Keratinocyte (primary cell): ENCODE measurements at regions not wholly inside any gene's neighbourhood (a gene's known extent, or its start where the extent isn't known, plus 50 kb on each side); places are given as distances from the start of the nearest gene placed in this dataset.
"Not testable (repeated sequence)": the region's sequence is repeated elsewhere in the genome, so short reads cannot be mapped to it uniquely, and the experiment has no call there.

Source experiments
- DNase-seq: peaks from one replicate; pipeline ENCODE4 v3.0.0-alpha.2; 2011; ENCODE audit warnings: low read depth, missing footprints, low spot score
- FAIRE-seq: peaks from 2 replicates; lab custom pipeline; 2011; peaks lifted over from hg19 to GRCh38; lab: Jason Lieb, UNC
- H2AFZ ChIP-seq: 2 replicates; pipeline ENCODE4 v1.6.0; 2012; ENCODE audit warnings: low read length, control low read depth, inconsistent platforms; ENCODE audit not compliant: control insufficient read depth
- H3K27ac ChIP-seq: 2 replicates; pipeline ENCODE4 v1.5.1; 2011; ENCODE audit warnings: low read length; ENCODE audit not compliant: control insufficient read depth, insufficient read depth
- H3K27me3 ChIP-seq: 3 replicates; pipeline ENCODE4 v1.6.0; 2011; ENCODE audit warnings: low read length; ENCODE audit not compliant: control insufficient read depth, insufficient read depth; ENCODE audit errors: extremely low read depth
- H3K36me3 ChIP-seq, 2 experiments: 2 replicates in 1 of 2; 3 replicates in 1 of 2; pipeline ENCODE4 v1.5.1; 2011; ENCODE audit warnings: low read length in 2 of 2, mild to moderate bottlenecking in 1 of 2; ENCODE audit not compliant: control insufficient read depth in 2 of 2, insufficient read depth in 2 of 2; ENCODE audit errors: extremely low read depth in 1 of 2
- H3K4me1 ChIP-seq: 3 replicates; pipeline ENCODE4 v1.5.1; 2011; ENCODE audit warnings: low read length; ENCODE audit not compliant: control insufficient read depth, insufficient read depth; ENCODE audit errors: extremely low read depth
- H3K4me2 ChIP-seq: 3 replicates; pipeline ENCODE4 v1.6.0; 2011; ENCODE audit warnings: low read depth, low read length; ENCODE audit not compliant: control insufficient read depth, insufficient read depth; ENCODE audit errors: extremely low read depth
- H3K4me3 ChIP-seq, 3 experiments: fragments of 200-600 bp in 1 of 3; sonication (generic) in 1 of 3; 2 replicates in 2 of 3; 3 replicates in 1 of 3; pipeline ENCODE4 v1.5.1; 2011 to 2016; ENCODE audit warnings: low read length in 3 of 3, mild to moderate bottlenecking in 3 of 3, control low read depth in 2 of 3, inconsistent platforms in 1 of 3, low read depth in 1 of 3, mixed read lengths in 1 of 3, mixed run types in 1 of 3, moderate library complexity in 1 of 3; ENCODE audit not compliant: control insufficient read depth in 2 of 3, insufficient read depth in 2 of 3; ENCODE audit errors: extremely low read depth in 1 of 3
- H3K79me2 ChIP-seq: 2 replicates; pipeline ENCODE4 v1.6.0; 2012; ENCODE audit warnings: low read length; ENCODE audit not compliant: control insufficient read depth, insufficient read depth
- H3K9ac ChIP-seq: 3 replicates; pipeline ENCODE4 v1.6.0; 2011; ENCODE audit warnings: low read length; ENCODE audit not compliant: control insufficient read depth, insufficient read depth; ENCODE audit errors: extremely low read depth
- H3K9me1 ChIP-seq: 3 replicates; pipeline ENCODE4 v1.6.0; 2011; ENCODE audit warnings: low read length; ENCODE audit not compliant: control insufficient read depth, insufficient read depth; ENCODE audit errors: extremely low read depth
- H3K9me3 ChIP-seq: 2 replicates; pipeline ENCODE4 v1.5.1; 2012; ENCODE audit warnings: low read depth, low read length; ENCODE audit not compliant: control insufficient read depth
- H4K20me1 ChIP-seq: 3 replicates; pipeline ENCODE4 v1.6.0; 2011; ENCODE audit warnings: low read length; ENCODE audit not compliant: control insufficient read depth, insufficient read depth; ENCODE audit errors: extremely low read depth
- CTCF ChIP-seq, 3 experiments: IDR thresholded peaks in 1 of 3; conservative IDR thresholded peaks in 1 of 3; optimal IDR thresholded peaks in 1 of 3; 2 replicates in 2 of 3; 3 replicates in 1 of 3; pipeline versions ENCODE3 to v1.5.1; 2011; ENCODE audit warnings: low read length in 3 of 3, mild to moderate bottlenecking in 3 of 3, moderate library complexity in 2 of 3, control low read depth in 1 of 3, inconsistent platforms in 1 of 3; ENCODE audit not compliant: insufficient read depth in 2 of 3; ENCODE audit errors: extremely low read depth in 1 of 3
- EZH2 ChIP-seq: IDR thresholded peaks from one replicate; pipeline ENCODE4 v1.6.1; 2012; ENCODE audit warnings: inconsistent platforms, mild to moderate bottlenecking, low read length, moderate library complexity
- dilution Hi-C: fragments of 300-500 bp; cut with MboI; formaldehyde crosslinking; loops from one replicate; pipeline ENCODE4 v1.7.0; 2020; ENCODE audit warnings: low sequenced_read_pairs; ENCODE audit not compliant: extremely low pct_ligation_motif_present

- dilution Hi-C loops, result no loop called here
- no peak for TF ChIP-seq CTCF (optimal IDR thresholded peaks at IDR 0.05 in 1 of 3, IDR thresholded peaks at IDR 0.05 in 1 of 3, conservative IDR thresholded peaks at IDR 0.05 in 1 of 3; ENCODE audit: extremely low read depth in 1 of 3, insufficient read depth in 2 of 3, low read length in 3 of 3)
- no peak for TF ChIP-seq EZH2
- H3K4me2 ChIP-seq, result no peak overlapping the region
- H3K4me1 ChIP-seq, result no peaks in the 10 kb centered on the region
- H4K20me1 ChIP-seq, result no peaks in the 10 kb centered on the region
- no peak overlapping the region for H3K9ac ChIP-seq
- DNase-seq (no peak), FAIRE-seq (no peak)
- no peaks in the 10 kb centered on the region for H3K27me3 ChIP-seq
- no peak overlapping the region for H3K27ac ChIP-seq
- no peak overlapping the region for H2AFZ ChIP-seq
- no peak overlapping the region for H3K4me3 ChIP-seq
- H3K9me3 ChIP-seq, result no peaks in the 10 kb centered on the region
- no peaks in the 10 kb centered on the region for H3K36me3 ChIP-seq
- H3K9me1 ChIP-seq, result no peaks in the 10 kb centered on the region
- no peaks in the 10 kb centered on the region for H3K79me2 ChIP-seq
Measured at GRCh38 chr12:105499205-105499604, 168.7 kb downstream of the C12orf75 start.

- H3K79me2 ChIP-seq, FAIRE-seq, DNase-seq: not testable (repeated sequence)
Measured at GRCh38 chr12:105500676-105501075, 170.2 kb downstream of the C12orf75 start.

GRCh38 chr12:105502426-105502930, 172.0 kb downstream of the C12orf75 start:
- dilution Hi-C loops, result no loop called here
- no peak overlapping the region for H3K4me2 ChIP-seq
- FAIRE-seq, result no peak
- no peaks in the 10 kb centered on the region for H3K9me1 ChIP-seq
- H3K27me3 ChIP-seq, result no peaks in the 10 kb centered on the region
- H3K9ac ChIP-seq, result no peak overlapping the region
- H4K20me1 ChIP-seq, result no peaks in the 10 kb centered on the region
- no peak overlapping the region for H3K4me3 ChIP-seq
- TF ChIP-seq EZH2 (no peak), CTCF (optimal IDR thresholded peaks at IDR 0.05 in 1 of 3, IDR thresholded peaks at IDR 0.05 in 1 of 3, conservative IDR thresholded peaks at IDR 0.05 in 1 of 3; ENCODE audit: extremely low read depth in 1 of 3, insufficient read depth in 2 of 3, low read length in 3 of 3) (no peak)
- H3K9me3 ChIP-seq, result no peaks in the 10 kb centered on the region
- DNase-seq, result no peak
- H3K36me3 ChIP-seq, result no peaks in the 10 kb centered on the region
- no peak overlapping the region for H3K27ac ChIP-seq
- no peaks in the 10 kb centered on the region for H3K79me2 ChIP-seq
- no peak overlapping the region for H2AFZ ChIP-seq
- H3K4me1 ChIP-seq, result peaks cover 3% of the 10 kb centered on the region

More at GRCh38 chr12:105500676-105501075, 170.2 kb downstream of the C12orf75 start:
- H3K27ac ChIP-seq, H3K4me3 ChIP-seq, H2AFZ ChIP-seq, H3K4me2 ChIP-seq, H3K9me1 ChIP-seq, H3K36me3 ChIP-seq, H3K27me3 ChIP-seq, H4K20me1 ChIP-seq, H3K9me3 ChIP-seq, H3K4me1 ChIP-seq, H3K9ac ChIP-seq, dilution Hi-C loops: not testable (repeated sequence)
